ENCODE measurements at regions not wholly inside any gene's neighbourhood (a gene's known extent, or its start where the extent isn't known, plus 50 kb on each side); places are given as distances from the start of the nearest gene placed in this dataset.

DNA sequence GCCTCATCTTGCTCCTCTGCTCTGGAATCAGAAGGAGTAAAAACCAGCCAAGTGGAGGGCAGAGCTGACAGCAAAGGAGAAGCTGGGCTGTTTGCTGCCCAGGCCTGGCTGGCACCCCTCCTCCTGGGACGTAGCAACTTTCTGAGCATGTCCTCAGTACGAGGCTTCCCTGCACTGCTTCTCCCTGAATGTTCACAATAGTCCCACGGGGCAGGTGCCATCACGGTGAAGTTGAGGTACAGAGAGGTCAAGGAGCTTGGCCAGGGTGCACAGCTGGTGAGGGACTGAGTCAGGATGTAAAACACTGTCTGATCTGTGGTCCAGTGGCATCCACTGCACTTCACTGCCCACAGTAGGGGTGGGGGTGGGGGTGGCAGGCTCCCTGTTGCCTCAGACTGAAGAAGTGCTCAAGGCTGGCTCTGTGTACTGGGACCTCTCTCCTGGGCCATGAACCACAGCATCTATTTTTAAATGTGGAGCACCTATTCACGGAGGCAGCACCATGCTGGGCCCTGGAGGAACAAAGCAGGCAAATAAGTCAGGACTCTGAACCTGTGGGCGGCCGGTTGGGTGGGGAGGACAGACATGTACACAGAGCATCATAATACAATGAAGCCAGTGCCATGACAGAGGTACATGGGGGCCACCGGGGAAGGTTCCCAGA lies 369.5 kb downstream of the SEC14L1 start:
- peaks cover 7% of the 10 kb centered on the region for H3K36me3 Mint-ChIP-seq
- H3K4me1 Mint-ChIP-seq (ENCODE audit: low read depth in 2 of 2), result peaks cover 0 to 3% of the 10 kb centered on the region in 2 donors
- DNase-seq (ENCODE audit: low spot score) (peak; percentile 37), ATAC-seq (no peak)
- no peaks in the 10 kb centered on the region for H3K27me3 Mint-ChIP-seq
- no peak overlapping the region for H3K27ac Mint-ChIP-seq
- no peak overlapping the region for H3K4me3 Mint-ChIP-seq
- H3K9me3 Mint-ChIP-seq, result peaks cover 3% of the 10 kb centered on the region

DNA sequence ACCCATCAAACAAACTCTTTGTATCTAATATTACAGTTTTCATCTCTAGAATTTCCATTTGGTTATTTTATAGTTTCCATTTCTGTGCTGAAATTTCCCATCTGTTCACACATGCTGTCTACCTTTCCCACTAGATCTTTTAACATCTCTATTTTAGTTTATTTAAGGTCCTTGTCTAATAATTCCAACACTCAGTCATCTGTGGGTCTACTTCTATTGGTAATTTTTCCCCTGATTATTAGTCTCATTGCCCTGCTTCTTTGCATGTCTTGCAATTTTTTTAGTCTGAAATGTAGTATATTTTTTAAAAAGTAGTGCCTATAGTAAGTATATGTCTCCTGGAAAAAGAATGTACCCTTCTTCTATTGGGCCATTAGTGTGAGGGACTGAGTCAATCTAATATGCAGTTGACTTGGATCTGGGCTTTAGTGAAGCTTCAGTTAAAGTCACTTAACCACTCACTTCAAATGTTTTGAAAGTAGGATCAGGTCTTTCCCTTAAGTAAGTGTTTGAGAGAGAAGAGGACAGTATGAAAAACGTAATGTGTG lies 370.8 kb downstream of the SEC14L1 start:
- Mint-ChIP-seq H3K9me3 (peaks cover 3% of the 10 kb centered on the region), H3K4me1 (ENCODE audit: low read depth in 2 of 2) (peaks cover 0 to 3% of the 10 kb centered on the region in 2 donors), H3K27ac (no peak overlapping the region), H3K27me3 (no peaks in the 10 kb centered on the region), H3K4me3 (no peak overlapping the region), H3K36me3 (peaks cover 7% of the 10 kb centered on the region)
- DNase-seq (ENCODE audit: low spot score) (no peak), ATAC-seq (no peak)

DNA sequence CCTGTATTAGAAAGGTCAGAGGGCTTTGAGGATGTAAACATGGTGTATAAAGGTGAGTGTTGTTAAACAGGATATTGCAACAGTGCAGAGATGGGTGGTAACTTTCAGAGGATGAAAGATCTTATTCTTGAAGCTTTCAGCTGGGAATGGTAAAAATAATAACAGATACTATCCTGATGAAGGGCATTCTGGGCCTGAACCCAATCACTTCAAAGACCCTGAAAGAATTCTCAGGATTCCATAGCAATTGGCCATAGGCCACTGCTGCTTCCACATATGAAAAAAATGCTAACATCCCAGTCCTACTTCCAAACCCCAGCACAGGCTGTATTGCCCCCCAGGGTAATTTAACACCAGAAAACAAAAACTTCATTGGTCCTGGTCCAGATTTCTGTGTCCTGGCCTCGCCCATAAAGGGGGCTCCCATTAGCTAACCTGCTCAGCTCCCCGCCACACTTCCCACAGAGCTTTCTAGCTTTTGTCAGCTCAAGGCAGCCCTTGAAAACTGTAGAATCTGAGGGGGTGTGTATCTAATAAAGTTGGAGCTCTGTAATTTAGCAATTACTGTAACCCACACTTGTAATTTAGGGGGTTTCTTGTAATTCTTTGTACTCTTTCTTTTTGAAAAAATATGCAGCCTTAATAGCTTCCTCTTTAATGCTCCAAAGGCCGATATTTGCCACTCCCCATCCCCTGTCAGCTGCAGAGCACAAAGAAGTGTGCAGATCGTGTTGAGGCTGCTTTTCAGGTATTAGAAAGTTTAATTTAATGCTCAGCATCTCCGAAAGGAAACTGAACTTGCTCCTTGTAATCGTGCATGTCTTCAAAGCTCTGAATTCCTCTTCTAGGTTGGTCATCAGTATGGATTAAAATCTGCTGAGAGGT lies 371.5 kb downstream of the SEC14L1 start:
- no peak for DNase-seq (ENCODE audit: low spot score)
- H3K36me3 Mint-ChIP-seq, result peaks cover 7% of the 10 kb centered on the region
- H3K27me3 Mint-ChIP-seq, result no peaks in the 10 kb centered on the region

DNA sequence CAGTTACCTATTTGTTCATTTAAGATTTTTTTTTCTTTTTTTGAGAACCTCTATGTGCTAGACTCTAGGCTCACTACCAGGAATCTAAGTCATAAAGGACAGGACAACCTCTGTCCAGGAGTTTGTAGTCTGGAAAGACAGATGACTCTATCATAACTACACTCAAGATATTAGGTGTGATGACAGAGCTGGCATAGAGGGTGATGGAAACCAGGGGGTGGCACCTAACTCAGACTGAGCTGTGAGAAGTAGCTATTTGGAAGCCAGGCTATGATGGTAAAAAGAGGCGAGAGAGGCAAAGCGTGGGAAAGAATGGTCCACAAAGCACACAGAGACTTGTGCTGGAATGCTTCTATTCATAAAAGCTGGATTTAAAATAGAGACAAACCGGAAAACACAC lies 372.3 kb downstream of the SEC14L1 start:
- Mint-ChIP-seq H3K4me1 (ENCODE audit: low read depth in 2 of 2) (peaks cover 0 to 5% of the 10 kb centered on the region in 2 donors), H3K4me3 (no peak overlapping the region), H3K36me3 (peaks cover 7% of the 10 kb centered on the region), H3K27ac (no peak overlapping the region), H3K27me3 (no peaks in the 10 kb centered on the region), H3K9me3 (peaks cover 3% of the 10 kb centered on the region)
- ATAC-seq (no peak), DNase-seq (ENCODE audit: low spot score) (no peak)

More for the DNA sequence above, 371.5 kb downstream of the SEC14L1 start:
- Mint-ChIP-seq H3K4me1 (ENCODE audit: low read depth in 2 of 2) (peaks cover 0 to 5% of the 10 kb centered on the region in 2 donors), H3K9me3 (peaks cover 3% of the 10 kb centered on the region), H3K4me3 (no peak overlapping the region), H3K27ac (no peak overlapping the region)
- no peak for ATAC-seq

GRCh38 chr17:77515227-77515626 lies 374.5 kb downstream of the SEC14L1 start:
- ATAC-seq (no peak), DNase-seq (ENCODE audit: low spot score) (no peak)
- Mint-ChIP-seq H3K36me3 (peaks cover 7% of the 10 kb centered on the region), H3K27me3 (no peaks in the 10 kb centered on the region), H3K9me3 (peaks cover 3% of the 10 kb centered on the region), H3K4me3 (no peak overlapping the region), H3K27ac (no peak overlapping the region), H3K4me1 (ENCODE audit: low read depth in 2 of 2) (peaks cover 0 to 5% of the 10 kb centered on the region in 2 donors)

DNA sequence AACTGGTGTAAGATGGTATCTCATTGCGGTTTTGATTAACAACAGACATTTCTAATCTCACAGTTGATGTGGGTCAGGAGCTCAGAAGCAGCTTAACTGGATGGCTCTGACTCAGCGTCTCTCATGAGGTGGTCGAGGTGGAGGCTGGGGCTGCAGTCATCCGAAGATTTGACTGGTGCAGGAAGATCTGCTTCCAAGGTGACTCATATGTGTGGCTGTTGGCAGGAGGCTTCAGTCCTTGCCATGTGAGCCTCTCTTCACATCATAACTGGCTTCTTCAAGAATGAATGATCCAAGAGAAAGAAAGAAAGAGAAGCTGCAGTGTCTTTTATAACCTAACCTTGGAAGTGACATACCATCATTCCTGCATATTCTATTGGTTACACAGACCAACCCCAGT lies 376.1 kb downstream of the SEC14L1 start:
- Mint-ChIP-seq H3K4me1 (ENCODE audit: low read depth in 2 of 2) (peaks cover 0 to 3% of the 10 kb centered on the region in 2 donors), H3K27ac (no peak overlapping the region), H3K27me3 (no peaks in the 10 kb centered on the region), H3K4me3 (no peak overlapping the region), H3K36me3 (peaks cover under 1% of the 10 kb centered on the region), H3K9me3 (peaks cover under 1% of the 10 kb centered on the region)
- DNase-seq (ENCODE audit: low spot score) (no peak), ATAC-seq (peak in 1 of 2 donors; percentile 86)

GRCh38 chr17:77521076-77521475 lies 380.3 kb downstream of the SEC14L1 start:
- Mint-ChIP-seq H3K36me3 (no peaks in the 10 kb centered on the region), H3K4me3 (no peak overlapping the region), H3K27me3 (no peaks in the 10 kb centered on the region), H3K4me1 (ENCODE audit: low read depth in 2 of 2) (peaks cover 0 to 3% of the 10 kb centered on the region in 2 donors), H3K9me3 (no peaks in the 10 kb centered on the region), H3K27ac (no peak overlapping the region)
- ATAC-seq (no peak), DNase-seq (ENCODE audit: low spot score) (no peak)

GRCh38 chr17:77523540-77523939 lies 382.8 kb downstream of the SEC14L1 start:
- Mint-ChIP-seq H3K4me1 (ENCODE audit: low read depth in 2 of 2) (no peaks in the 10 kb centered on the region), H3K27ac (no peak overlapping the region), H3K4me3 (no peak overlapping the region), H3K36me3 (no peaks in the 10 kb centered on the region), H3K9me3 (no peaks in the 10 kb centered on the region), H3K27me3 (peaks cover 5 to 9% of the 10 kb centered on the region in 2 donors)
- DNase-seq (ENCODE audit: low spot score) (no peak), ATAC-seq (no peak)

GRCh38 chr17:77526259-77526711 lies 385.5 kb downstream of the SEC14L1 start:
- DNase-seq (ENCODE audit: low spot score) (no peak), ATAC-seq (no peak)
- Mint-ChIP-seq H3K27me3 (peaks cover 9 to 11% of the 10 kb centered on the region in 2 donors), H3K27ac (no peak overlapping the region), H3K9me3 (no peaks in the 10 kb centered on the region), H3K36me3 (no peaks in the 10 kb centered on the region), H3K4me3 (no peak overlapping the region), H3K4me1 (ENCODE audit: low read depth in 2 of 2) (no peaks in the 10 kb centered on the region)

DNA sequence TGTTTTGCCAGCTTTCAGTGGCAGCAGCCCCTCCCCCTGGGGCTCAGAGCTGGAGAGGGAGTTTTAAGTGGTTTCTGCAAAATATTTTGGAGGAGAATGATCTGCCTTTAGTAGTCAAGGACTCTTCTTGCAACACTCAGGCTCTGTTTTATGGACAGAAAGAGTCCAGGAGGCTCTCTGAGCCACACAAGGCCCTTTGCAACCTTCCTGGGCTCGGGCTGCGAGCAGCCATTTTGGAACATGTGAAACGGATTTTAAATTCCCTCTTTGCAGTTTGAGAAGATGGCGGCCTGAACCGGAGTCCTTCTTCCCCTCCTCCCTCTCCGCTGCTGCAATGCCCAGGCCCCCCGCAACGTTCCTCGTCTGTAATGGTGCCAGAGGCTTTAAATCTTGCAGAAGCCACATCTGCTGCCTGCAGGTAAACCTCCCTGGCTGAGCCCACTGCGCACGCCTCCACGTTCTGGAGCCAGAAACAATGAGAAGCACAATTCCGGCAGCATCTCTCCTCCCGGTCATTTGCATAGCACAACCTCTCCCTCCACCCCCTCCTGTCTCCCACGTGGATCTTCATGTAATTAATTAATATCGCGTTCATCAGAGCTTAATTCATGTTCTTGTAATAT lies 386.1 kb downstream of the SEC14L1 start:
- H3K4me1 Mint-ChIP-seq (ENCODE audit: low read depth in 2 of 2), result no peaks in the 10 kb centered on the region
- no peaks in the 10 kb centered on the region for H3K36me3 Mint-ChIP-seq
- H3K27me3 Mint-ChIP-seq, result peaks cover 9 to 11% of the 10 kb centered on the region in 2 donors
- ATAC-seq, result no peak
- H3K27ac Mint-ChIP-seq, result no peak overlapping the region
- no peak for DNase-seq (ENCODE audit: low spot score)
- H3K4me3 Mint-ChIP-seq, result no peak overlapping the region
- no peaks in the 10 kb centered on the region for H3K9me3 Mint-ChIP-seq

- no peaks in the 10 kb centered on the region for H3K4me1 Mint-ChIP-seq (ENCODE audit: low read depth in 2 of 2)
- ATAC-seq (no peak), DNase-seq (ENCODE audit: low spot score) (no peak)
- H3K27ac Mint-ChIP-seq, result no peak overlapping the region
- H3K9me3 Mint-ChIP-seq, result no peaks in the 10 kb centered on the region
- no peak overlapping the region for H3K4me3 Mint-ChIP-seq
- peaks cover 9 to 11% of the 10 kb centered on the region in 2 donors for H3K27me3 Mint-ChIP-seq
- H3K36me3 Mint-ChIP-seq, result no peaks in the 10 kb centered on the region
These were observed 386.6 kb downstream of the SEC14L1 start for GRCh38 chr17:77527409-77527808.

DNA sequence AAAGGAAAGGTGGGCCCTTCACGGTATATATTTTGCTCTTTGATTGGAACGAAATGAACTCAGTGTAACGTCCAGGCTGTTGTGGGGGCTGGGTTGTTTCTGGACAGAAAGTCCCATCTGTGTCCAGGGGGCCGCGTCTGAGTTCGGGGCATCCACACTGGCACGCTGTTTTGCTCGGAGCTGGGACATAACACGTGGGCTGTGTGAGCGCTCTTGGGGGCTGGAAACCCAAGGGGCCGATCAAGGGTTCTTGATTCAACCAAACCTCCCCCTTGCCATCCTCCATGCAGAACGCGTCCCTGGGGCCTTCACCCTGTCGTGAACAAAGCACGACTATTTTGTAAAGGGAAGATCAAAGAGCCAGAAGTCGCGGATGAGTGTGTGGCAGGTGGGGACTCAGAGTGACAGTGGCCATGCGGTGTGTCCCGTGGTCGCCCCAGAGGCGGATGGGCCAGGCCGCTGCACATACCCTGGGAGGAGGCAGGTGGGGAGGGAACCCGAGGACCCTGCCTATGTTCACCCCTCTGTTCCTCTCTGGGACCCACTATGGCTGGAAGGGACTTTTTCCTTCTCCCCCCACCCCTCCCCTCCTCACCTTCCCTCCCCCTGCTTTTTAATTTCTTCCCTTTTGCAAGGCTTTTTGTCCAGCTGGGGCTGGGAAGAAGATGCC lies 387.2 kb downstream of the SEC14L1 start:
- Mint-ChIP-seq H3K9me3 (no peaks in the 10 kb centered on the region), H3K27me3 (peaks cover 9 to 11% of the 10 kb centered on the region in 2 donors), H3K27ac (no peak overlapping the region), H3K36me3 (no peaks in the 10 kb centered on the region), H3K4me3 (no peak overlapping the region), H3K4me1 (ENCODE audit: low read depth in 2 of 2) (no peaks in the 10 kb centered on the region)
- DNase-seq (ENCODE audit: low spot score) (no peak), ATAC-seq (no peak)
